ENCODE measurements at regions not wholly inside any gene's neighbourhood (a gene's known extent, or its start where the extent isn't known, plus 50 kb on each side); places are given as distances from the start of the nearest gene placed in this dataset.

- no peak overlapping the region for H3K4me3 ChIP-seq (replicated peaks; ENCODE audit: low read depth, low read length)
- TF ChIP-seq, protein P1, sequence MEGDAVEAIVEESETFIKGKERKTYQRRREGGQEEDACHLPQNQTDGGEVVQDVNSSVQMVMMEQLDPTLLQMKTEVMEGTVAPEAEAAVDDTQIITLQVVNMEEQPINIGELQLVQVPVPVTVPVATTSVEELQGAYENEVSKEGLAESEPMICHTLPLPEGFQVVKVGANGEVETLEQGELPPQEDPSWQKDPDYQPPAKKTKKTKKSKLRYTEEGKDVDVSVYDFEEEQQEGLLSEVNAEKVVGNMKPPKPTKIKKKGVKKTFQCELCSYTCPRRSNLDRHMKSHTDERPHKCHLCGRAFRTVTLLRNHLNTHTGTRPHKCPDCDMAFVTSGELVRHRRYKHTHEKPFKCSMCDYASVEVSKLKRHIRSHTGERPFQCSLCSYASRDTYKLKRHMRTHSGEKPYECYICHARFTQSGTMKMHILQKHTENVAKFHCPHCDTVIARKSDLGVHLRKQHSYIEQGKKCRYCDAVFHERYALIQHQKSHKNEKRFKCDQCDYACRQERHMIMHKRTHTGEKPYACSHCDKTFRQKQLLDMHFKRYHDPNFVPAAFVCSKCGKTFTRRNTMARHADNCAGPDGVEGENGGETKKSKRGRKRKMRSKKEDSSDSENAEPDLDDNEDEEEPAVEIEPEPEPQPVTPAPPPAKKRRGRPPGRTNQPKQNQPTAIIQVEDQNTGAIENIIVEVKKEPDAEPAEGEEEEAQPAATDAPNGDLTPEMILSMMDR (IDR thresholded peaks at IDR 0.05; ENCODE audit: low read depth, low read length, missing control alignments): no peak
- no peak for DNase-seq (ENCODE audit: extremely low read depth, low read depth)
Observed at GRCh38 chr3:35966629-35967464, 327.5 kb downstream of the ARPP21 start.

GRCh38 chr3:35968043-35968622, 328.8 kb downstream of the ARPP21 start:
- no peak for DNase-seq (ENCODE audit: extremely low read depth, low read depth)
- H3K4me3 ChIP-seq (replicated peaks; ENCODE audit: low read depth, low read length): no peak overlapping the region
- TF ChIP-seq, protein P1 (IDR thresholded peaks at IDR 0.05; ENCODE audit: low read depth, low read length, missing control alignments): no peak

GRCh38 chr3:35969406-35969805, 330.1 kb downstream of the ARPP21 start:
- DNase-seq (ENCODE audit: extremely low read depth, low read depth): no peak
- no peak overlapping the region for H3K4me3 ChIP-seq (replicated peaks; ENCODE audit: low read depth, low read length)
- TF ChIP-seq, protein P1 (IDR thresholded peaks at IDR 0.05; ENCODE audit: low read depth, low read length, missing control alignments): no peak

DNA sequence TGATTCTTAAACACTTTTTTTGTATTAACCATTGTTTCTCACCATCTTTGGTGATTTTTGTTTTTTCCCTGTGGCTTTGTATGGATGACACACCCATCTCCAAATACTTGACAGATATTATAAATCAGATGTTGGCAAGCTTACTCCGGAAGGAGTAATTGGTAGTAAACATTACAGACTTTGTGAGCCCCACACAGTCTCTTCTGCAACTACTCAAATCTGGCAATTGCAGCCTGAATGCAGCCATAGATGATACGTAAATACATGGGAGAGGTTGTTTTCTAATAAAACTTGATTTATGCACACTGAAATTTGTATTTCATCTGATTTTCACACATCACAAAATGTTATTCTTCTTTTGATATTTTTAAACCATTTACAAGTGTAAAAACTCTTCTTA, 331.5 kb downstream of the ARPP21 start:
- TF ChIP-seq, protein P1 (IDR thresholded peaks at IDR 0.05; ENCODE audit: low read depth, low read length, missing control alignments): no peak
- no peak for DNase-seq (ENCODE audit: extremely low read depth, low read depth)
- no peak overlapping the region for H3K4me3 ChIP-seq (replicated peaks; ENCODE audit: low read depth, low read length)

DNA sequence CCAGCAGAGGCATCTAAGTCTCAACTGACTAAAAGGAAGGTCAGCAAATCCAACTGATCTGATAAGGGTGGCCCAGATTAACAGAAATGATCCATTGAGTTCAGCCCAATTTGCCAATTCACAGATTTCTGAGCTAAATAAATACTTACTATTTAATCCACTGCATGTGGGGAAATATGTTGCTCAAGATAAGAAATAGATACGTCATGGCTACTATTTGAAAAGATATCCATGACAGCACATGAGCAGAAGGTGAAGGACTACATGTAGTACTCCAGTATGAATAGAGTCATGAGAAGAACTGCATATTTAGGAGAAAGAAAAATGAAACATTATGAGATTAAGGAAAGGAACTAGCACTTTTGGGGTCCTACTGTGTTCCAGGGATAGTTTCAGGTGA, 332.4 kb downstream of the ARPP21 start:
- no peak overlapping the region for H3K4me3 ChIP-seq (replicated peaks; ENCODE audit: low read depth, low read length)
- TF ChIP-seq, protein P1 (IDR thresholded peaks at IDR 0.05; ENCODE audit: low read depth, low read length, missing control alignments): no peak
- DNase-seq (ENCODE audit: extremely low read depth, low read depth): no peak

DNA sequence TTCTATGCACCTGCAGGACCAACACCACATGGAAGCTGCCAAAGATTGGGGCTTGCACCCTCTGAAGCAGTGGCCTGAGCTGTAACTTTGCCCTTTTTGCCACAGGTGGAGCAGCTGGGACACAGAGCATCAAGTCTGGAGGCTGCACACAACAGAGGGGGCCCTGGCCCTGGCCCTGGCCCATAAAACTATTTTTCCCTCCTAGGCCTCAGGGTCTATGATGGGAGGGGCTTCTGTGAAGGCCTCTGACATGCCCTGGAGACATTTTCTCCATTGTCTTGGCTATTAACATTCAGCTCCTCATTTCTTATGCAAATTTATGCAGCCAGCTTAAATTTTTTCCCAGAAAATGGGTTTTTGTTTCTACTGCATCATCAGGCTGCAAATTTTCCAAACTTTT, 335.5 kb downstream of the ARPP21 start:
- DNase-seq (ENCODE audit: extremely low read depth, low read depth): no peak
- TF ChIP-seq, protein P1 (IDR thresholded peaks at IDR 0.05; ENCODE audit: low read depth, low read length, missing control alignments): no peak

More for the DNA sequence above, 335.5 kb downstream of the ARPP21 start:
- no peak overlapping the region for H3K4me3 ChIP-seq (replicated peaks; ENCODE audit: low read depth, low read length)

Measured in HFF-Myc (cell line).